Activated CD4-positive, alpha-beta T cell treated with anti-CD3 and anti-CD28 coated beads, Interleukin-2, Interleukin-4, amounts not matched to agents 100 ng/mL and 50 ng/mL, durations not matched to agents 16 hours and 8 hours (primary cell): ENCODE measurements at regions not wholly inside any gene's neighbourhood (a gene's known extent, or its start where the extent isn't known, plus 50 kb on each side); places are given as distances from the start of the nearest gene placed in this dataset.
"Not testable (repeated sequence)": the region's sequence is repeated elsewhere in the genome, so short reads cannot be mapped to it uniquely, and the experiment has no call there.

ENCODE experiments used
- DNase-seq: peaks from one replicate; pipeline ENCODE4 v3.0.0-alpha.2; 2020; ENCODE audit warnings: low spot score

- DNase-seq = no peak
Measured at GRCh38 chr7:89771003-89771636, 383.1 kb upstream of the STEAP1 start.

- no peak for DNase-seq
Measured at GRCh38 chr7:89772276-89772675, 382.0 kb upstream of the STEAP1 start.

GRCh38 chr7:89773611-89774010 lies 380.7 kb upstream of the STEAP1 start:
- no peak for DNase-seq

- no peak for DNase-seq
Measured at GRCh38 chr7:89775459-89775858, 378.8 kb upstream of the STEAP1 start.

GRCh38 chr7:89776980-89777379 lies 377.3 kb upstream of the STEAP1 start:
- DNase-seq = no peak

- no peak for DNase-seq
Measured at GRCh38 chr7:89777499-89777898, 376.8 kb upstream of the STEAP1 start.

- DNase-seq = no peak
Measured at GRCh38 chr7:89780291-89780690, 374.0 kb upstream of the STEAP1 start.

GRCh38 chr7:89796481-89796880 lies 357.8 kb upstream of the STEAP1 start:
- DNase-seq = no peak

GRCh38 chr7:89797965-89798598 lies 356.2 kb upstream of the STEAP1 start:
- no peak for DNase-seq

GRCh38 chr7:89798599-89798996 lies 355.7 kb upstream of the STEAP1 start:
- no peak for DNase-seq

GRCh38 chr7:89800761-89801160 lies 353.5 kb upstream of the STEAP1 start:
- no peak for DNase-seq

- no peak for DNase-seq
Measured at GRCh38 chr7:89809291-89809690, 345.0 kb upstream of the STEAP1 start.

- DNase-seq = no peak
Measured at GRCh38 chr7:89813081-89813480, 341.2 kb upstream of the STEAP1 start.

GRCh38 chr7:89826121-89826520 lies 328.1 kb upstream of the STEAP1 start:
- no peak for DNase-seq

- DNase-seq = no peak
Measured at GRCh38 chr7:89826557-89826956, 327.7 kb upstream of the STEAP1 start.

- DNase-seq = no peak
Measured at GRCh38 chr7:89837515-89837914, 316.8 kb upstream of the STEAP1 start.

GRCh38 chr7:89839329-89839728 lies 314.9 kb upstream of the STEAP1 start:
- DNase-seq = peak; percentile 33

GRCh38 chr7:89845952-89846351 lies 308.3 kb upstream of the STEAP1 start:
- DNase-seq = peak; percentile 27

- no peak for DNase-seq
Measured at GRCh38 chr7:89849052-89849451, 305.2 kb upstream of the STEAP1 start.

- DNase-seq = not testable (repeated sequence)
Measured at GRCh38 chr7:89857053-89857452, 297.2 kb upstream of the STEAP1 start.

GRCh38 chr7:89857767-89858166 lies 296.5 kb upstream of the STEAP1 start:
- no peak for DNase-seq

- no peak for DNase-seq
Measured at GRCh38 chr7:89887489-89887888, 266.8 kb upstream of the STEAP1 start.

- no peak for DNase-seq
Measured at GRCh38 chr7:89908736-89909135, 245.5 kb upstream of the STEAP1 start.

GRCh38 chr7:89914711-89915110 lies 239.6 kb upstream of the STEAP1 start:
- no peak for DNase-seq
